ENCODE measurements at regions not wholly inside any gene's neighbourhood (a gene's known extent, or its start where the extent isn't known, plus 50 kb on each side); places are given as distances from the start of the nearest gene placed in this dataset.

DNA sequence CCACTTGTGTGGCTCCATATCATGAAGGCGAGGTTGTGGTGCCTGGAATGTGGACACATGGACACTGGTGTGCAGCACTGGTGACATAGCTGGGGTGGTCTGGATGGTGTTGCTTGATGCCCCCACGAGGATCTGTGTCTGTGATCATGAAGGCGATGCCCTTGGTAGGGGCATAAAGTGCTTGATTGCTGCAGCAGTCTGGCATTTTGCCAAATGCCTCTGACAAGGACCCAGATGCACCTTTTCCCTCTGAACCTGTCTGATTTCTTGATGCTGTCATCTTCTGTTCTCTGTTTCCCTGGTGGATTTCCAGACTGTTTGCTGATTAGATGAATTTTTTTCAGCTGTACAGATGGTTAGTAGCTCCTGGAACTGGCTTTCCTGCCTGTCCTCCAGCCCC is 752.0 kb upstream of the HS6ST1 start:
- Histone ChIP-seq H3K4me2 (ENCODE audit: control insufficient read depth, extremely low read depth, insufficient read depth, low read depth, low read length) (no peak overlapping the region), H3K27me3 (ENCODE audit: control insufficient read depth, extremely low read depth, insufficient read depth, low read length) (no peaks in the 10 kb centered on the region), H4K20me1 (ENCODE audit: control insufficient read depth, extremely low read depth, insufficient read depth, low read length) (no peaks in the 10 kb centered on the region), H3K4me3 (ENCODE audit: control insufficient read depth in 2 of 3, extremely low read depth in 1 of 3, insufficient read depth in 2 of 3, low read depth in 1 of 3, low read length in 3 of 3) (no peak overlapping the region), H3K27ac (ENCODE audit: control insufficient read depth, insufficient read depth, low read length) (no peak overlapping the region), H3K9me1 (ENCODE audit: control insufficient read depth, extremely low read depth, insufficient read depth, low read length) (no peaks in the 10 kb centered on the region), H3K4me1 (ENCODE audit: control insufficient read depth, extremely low read depth, insufficient read depth, low read length) (peaks cover 11% of the 10 kb centered on the region), H3K9me3 (ENCODE audit: control insufficient read depth, low read depth, low read length) (no peaks in the 10 kb centered on the region), H2AFZ (ENCODE audit: control insufficient read depth, low read length) (no peak overlapping the region), H3K36me3 (ENCODE audit: control insufficient read depth in 2 of 2, extremely low read depth in 1 of 2, insufficient read depth in 2 of 2, low read length in 2 of 2) (no peaks in the 10 kb centered on the region), H3K9ac (ENCODE audit: control insufficient read depth, extremely low read depth, insufficient read depth, low read length) (no peak overlapping the region), H3K79me2 (ENCODE audit: control insufficient read depth, insufficient read depth, low read length) (no peaks in the 10 kb centered on the region)
- FAIRE-seq: no peak
- DNase-seq (ENCODE audit: low read depth, low spot score): no peak
- dilution Hi-C loops (cut with MboI; ENCODE audit: extremely low pct_ligation_motif_present, low sequenced_read_pairs): no loop called here
- TF ChIP-seq, protein P1, sequence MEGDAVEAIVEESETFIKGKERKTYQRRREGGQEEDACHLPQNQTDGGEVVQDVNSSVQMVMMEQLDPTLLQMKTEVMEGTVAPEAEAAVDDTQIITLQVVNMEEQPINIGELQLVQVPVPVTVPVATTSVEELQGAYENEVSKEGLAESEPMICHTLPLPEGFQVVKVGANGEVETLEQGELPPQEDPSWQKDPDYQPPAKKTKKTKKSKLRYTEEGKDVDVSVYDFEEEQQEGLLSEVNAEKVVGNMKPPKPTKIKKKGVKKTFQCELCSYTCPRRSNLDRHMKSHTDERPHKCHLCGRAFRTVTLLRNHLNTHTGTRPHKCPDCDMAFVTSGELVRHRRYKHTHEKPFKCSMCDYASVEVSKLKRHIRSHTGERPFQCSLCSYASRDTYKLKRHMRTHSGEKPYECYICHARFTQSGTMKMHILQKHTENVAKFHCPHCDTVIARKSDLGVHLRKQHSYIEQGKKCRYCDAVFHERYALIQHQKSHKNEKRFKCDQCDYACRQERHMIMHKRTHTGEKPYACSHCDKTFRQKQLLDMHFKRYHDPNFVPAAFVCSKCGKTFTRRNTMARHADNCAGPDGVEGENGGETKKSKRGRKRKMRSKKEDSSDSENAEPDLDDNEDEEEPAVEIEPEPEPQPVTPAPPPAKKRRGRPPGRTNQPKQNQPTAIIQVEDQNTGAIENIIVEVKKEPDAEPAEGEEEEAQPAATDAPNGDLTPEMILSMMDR (optimal IDR thresholded peaks at IDR 0.05 in 1 of 3, IDR thresholded peaks at IDR 0.05 in 1 of 3, conservative IDR thresholded peaks at IDR 0.05 in 1 of 3; ENCODE audit: extremely low read depth in 1 of 3, insufficient read depth in 2 of 3, low read length in 3 of 3): no peak
- no peak for TF ChIP-seq EZH2 (IDR thresholded peaks at IDR 0.05; ENCODE audit: low read length)

DNA sequence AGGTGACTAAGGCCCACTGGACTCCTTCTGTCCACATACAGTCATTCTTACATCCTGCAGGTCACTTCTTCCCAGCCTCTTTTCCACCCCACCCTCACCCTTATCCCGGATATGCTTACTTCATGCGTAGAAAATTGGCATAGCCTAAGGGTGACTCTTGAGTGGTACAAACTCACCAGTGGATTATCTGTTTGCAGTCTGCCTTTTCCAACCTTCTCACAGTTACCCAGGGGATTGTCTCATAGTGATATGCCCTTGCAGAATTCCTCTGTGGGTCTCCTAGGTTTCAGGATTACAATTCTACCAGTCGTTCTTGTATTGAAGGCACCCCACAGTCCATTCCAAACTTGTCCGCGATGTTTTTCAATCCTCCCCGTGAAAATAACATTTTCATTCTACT is 752.9 kb upstream of the HS6ST1 start:
- no peaks in the 10 kb centered on the region for H3K79me2 ChIP-seq (ENCODE audit: control insufficient read depth, insufficient read depth, low read length)
- H3K27me3 ChIP-seq (ENCODE audit: control insufficient read depth, extremely low read depth, insufficient read depth, low read length): no peaks in the 10 kb centered on the region
- H3K4me3 ChIP-seq (ENCODE audit: control insufficient read depth in 2 of 3, extremely low read depth in 1 of 3, insufficient read depth in 2 of 3, low read depth in 1 of 3, low read length in 3 of 3): no peak overlapping the region
- H3K9ac ChIP-seq (ENCODE audit: control insufficient read depth, extremely low read depth, insufficient read depth, low read length): no peak overlapping the region
- dilution Hi-C loops (cut with MboI; ENCODE audit: extremely low pct_ligation_motif_present, low sequenced_read_pairs): no loop called here
- H3K27ac ChIP-seq (ENCODE audit: control insufficient read depth, insufficient read depth, low read length): no peak overlapping the region
- no peaks in the 10 kb centered on the region for H3K36me3 ChIP-seq (ENCODE audit: control insufficient read depth in 2 of 2, extremely low read depth in 1 of 2, insufficient read depth in 2 of 2, low read length in 2 of 2)
- H3K9me1 ChIP-seq (ENCODE audit: control insufficient read depth, extremely low read depth, insufficient read depth, low read length): no peaks in the 10 kb centered on the region
- no peak overlapping the region for H3K4me2 ChIP-seq (ENCODE audit: control insufficient read depth, extremely low read depth, insufficient read depth, low read depth, low read length)
- no peak overlapping the region for H2AFZ ChIP-seq (ENCODE audit: control insufficient read depth, low read length)
- no peaks in the 10 kb centered on the region for H3K9me3 ChIP-seq (ENCODE audit: control insufficient read depth, low read depth, low read length)
- no peaks in the 10 kb centered on the region for H4K20me1 ChIP-seq (ENCODE audit: control insufficient read depth, extremely low read depth, insufficient read depth, low read length)
- peaks cover 11% of the 10 kb centered on the region for H3K4me1 ChIP-seq (ENCODE audit: control insufficient read depth, extremely low read depth, insufficient read depth, low read length)
- TF ChIP-seq, protein P1 (optimal IDR thresholded peaks at IDR 0.05 in 1 of 3, IDR thresholded peaks at IDR 0.05 in 1 of 3, conservative IDR thresholded peaks at IDR 0.05 in 1 of 3; ENCODE audit: extremely low read depth in 1 of 3, insufficient read depth in 2 of 3, low read length in 3 of 3): no peak
- TF ChIP-seq EZH2 (IDR thresholded peaks at IDR 0.05; ENCODE audit: low read length): no peak
- DNase-seq (ENCODE audit: low read depth, low spot score): no peak
- no peak for FAIRE-seq
